Heart left ventricle (tissue), 16 donors: ENCODE measurements at regions not wholly inside any gene's neighbourhood (a gene's known extent, or its start where the extent isn't known, plus 50 kb on each side); places are given as distances from the start of the nearest gene placed in this dataset.

Experiments
- ATAC-seq, 4 donors: fragments of 200-7000 bp; cut with Tn5 transposase; one replicate each; pipeline ENCODE4 v1.9.1; 2020 to 2022; ENCODE audit warnings: moderate library complexity in 4 of 4, mild to moderate bottlenecking in 3 of 4, moderate number of reproducible peaks in 1 of 4
- DNase-seq, 5 donors: peaks; one replicate each; pipeline ENCODE4 v3.0.0-alpha.2; 2020
- H3K27ac ChIP-seq, 12 donors: fragments of 200-600 bp; sonication (generic) in 4 of 12; one replicate each; pipeline versions ENCODE4 v1.5.0 to v1.8.0; 2016 to 2022; ENCODE audit warnings: mild to moderate bottlenecking in 2 of 12
- H3K27me3 ChIP-seq, 9 donors: fragments of 200-600 bp; sonication (generic) in 2 of 9; one replicate each; pipeline versions ENCODE4 v1.5.1 to v1.8.0; 2016 to 2022; ENCODE audit warnings: mild to moderate bottlenecking in 3 of 9
- H3K36me3 ChIP-seq, 9 donors: fragments of 200-600 bp; sonication (generic) in 2 of 9; one replicate each; pipeline versions ENCODE4 v1.5.0 to v1.8.0; 2018 to 2022; ENCODE audit warnings: mild to moderate bottlenecking in 2 of 9
- H3K4me1 ChIP-seq, 12 donors: fragments of 200-600 bp; sonication (generic) in 4 of 12; one replicate each; pipeline versions ENCODE4 v1.5.0 to v1.8.0; 2016 to 2022; ENCODE audit warnings: mild to moderate bottlenecking in 3 of 12
- H3K4me3 ChIP-seq, 12 donors: fragments of 200-600 bp; sonication (generic) in 4 of 12; one replicate each; pipeline versions ENCODE4 v1.5.0 to v1.8.0; 2017 to 2022; ENCODE audit warnings: mild to moderate bottlenecking in 9 of 12, moderate library complexity in 4 of 12
- H3K9me3 ChIP-seq, 12 donors: fragments of 200-600 bp; sonication (generic) in 4 of 12; one replicate each; pipeline versions ENCODE4 v1.5.0 to v1.8.0; 2016 to 2022; ENCODE audit warnings: mild to moderate bottlenecking in 1 of 12
- POLR2A ChIP-seq, 2 donors: fragments of 450-650 bp; IDR thresholded peaks; one replicate each; pipeline ENCODE4 v1.6.1; 2017; ENCODE audit warnings: antibody characterized with exemption in 2 of 2, mild to moderate bottlenecking in 2 of 2, moderate library complexity in 2 of 2
- WGBS, 4 donors: extraction: QIAGEN DNeasy Blood & Tissue Kit in 2 of 4; methylation state at CpG; one replicate each; pipeline versions ENCODE4 v1.1.5 to v1.1.7; 2013 to 2018; 5-methylcytosine and 5-hydroxymethylcytosine counted together
- intact Hi-C, 10 donors: fragments of 100-400 bp; cut with DNase I; formaldehyde crosslinking; loops; one replicate each; pipeline versions ENCODE4 v1.11.1 to v1.14.2; 2022
- TF ChIP-seq, protein P1 (sequence below), 12 donors: fragments of 200-600 bp; sonication (generic) in 4 of 12; IDR thresholded peaks; one replicate each; pipeline versions ENCODE4 v1.5.0 to v1.8.0; 2018 to 2022; ENCODE audit warnings: antibody characterized with exemption in 12 of 12, mild to moderate bottlenecking in 5 of 12
- donor health status: ischemic (EF 13 %, LVEDD 7.1; RV severe dilation, severe dysfunction).
- donor health status: healthy with polysubstance abuse.
- donor health status: DM: no; HTN: yes; CAD: no.
- donor health status: DM: no; HTN: no; CAD: no.
- donor health status: ischemic (EF 25% LVEDD 6.9; RV normal size, moderate dysfunction).
- donor health status: ischemic (EF 25% LVEDD 5.7; RV mildly dilated, moderate dysfunction).
- donor health status: healthy.
- donor health status: DM: yes; HTN: yes; CAD: no.
- donor health status: ischemic (EF 35%, LVEDD 5.7; RV mildly dilated, moderate dysfunction).
- donor health status: nonischemic (EF 11% LVEDD 7.7; RV severe dilation, severe dysfunction).
- donor health status: DM: yes; HTN: yes; CAD: no.
- donor health status: PGD.
- donor health status: ischemic (EF 29% LVEDD 5.4; RV normal size, mild dysfunction).
- donor health status: nonischemic (EF 23%, LVEDD 6.1; RV moderate dilation, normal function).

DNA sequence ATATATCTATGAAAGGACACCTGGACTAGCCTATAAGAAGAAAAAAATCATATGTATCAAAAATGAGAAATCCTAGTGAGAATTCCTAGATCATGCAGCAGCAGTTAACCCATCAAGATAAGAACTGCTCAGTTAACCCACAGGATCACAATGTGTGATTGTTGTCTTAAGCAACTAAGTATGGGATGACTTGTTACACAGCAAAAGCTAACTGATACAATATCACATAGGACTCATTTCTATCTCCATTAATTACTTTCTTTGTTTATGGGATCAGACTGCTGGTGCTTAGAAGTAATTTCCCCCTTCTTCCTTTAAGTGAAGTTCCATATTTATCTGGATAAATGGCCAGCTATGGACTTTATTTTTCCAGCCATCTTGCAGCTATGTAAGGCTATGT is 280.8 kb upstream of the MARCKS start:
- Histone ChIP-seq H3K36me3 (no peaks in the 10 kb centered on the region), H3K4me1 (no peaks in the 10 kb centered on the region), H3K27ac (no peak overlapping the region), H3K9me3 (peaks cover 0 to 7% (median 0%) of the 10 kb centered on the region in 12 donors), H3K4me3 (no peak overlapping the region), H3K27me3 (no peaks in the 10 kb centered on the region)
- ATAC-seq (no peak), DNase-seq (no peak)
- no peak for TF ChIP-seq POLR2A (IDR thresholded peaks at IDR 0.05)
- TF ChIP-seq, protein P1, sequence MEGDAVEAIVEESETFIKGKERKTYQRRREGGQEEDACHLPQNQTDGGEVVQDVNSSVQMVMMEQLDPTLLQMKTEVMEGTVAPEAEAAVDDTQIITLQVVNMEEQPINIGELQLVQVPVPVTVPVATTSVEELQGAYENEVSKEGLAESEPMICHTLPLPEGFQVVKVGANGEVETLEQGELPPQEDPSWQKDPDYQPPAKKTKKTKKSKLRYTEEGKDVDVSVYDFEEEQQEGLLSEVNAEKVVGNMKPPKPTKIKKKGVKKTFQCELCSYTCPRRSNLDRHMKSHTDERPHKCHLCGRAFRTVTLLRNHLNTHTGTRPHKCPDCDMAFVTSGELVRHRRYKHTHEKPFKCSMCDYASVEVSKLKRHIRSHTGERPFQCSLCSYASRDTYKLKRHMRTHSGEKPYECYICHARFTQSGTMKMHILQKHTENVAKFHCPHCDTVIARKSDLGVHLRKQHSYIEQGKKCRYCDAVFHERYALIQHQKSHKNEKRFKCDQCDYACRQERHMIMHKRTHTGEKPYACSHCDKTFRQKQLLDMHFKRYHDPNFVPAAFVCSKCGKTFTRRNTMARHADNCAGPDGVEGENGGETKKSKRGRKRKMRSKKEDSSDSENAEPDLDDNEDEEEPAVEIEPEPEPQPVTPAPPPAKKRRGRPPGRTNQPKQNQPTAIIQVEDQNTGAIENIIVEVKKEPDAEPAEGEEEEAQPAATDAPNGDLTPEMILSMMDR (IDR thresholded peaks at IDR 0.05), result no peak
- intact Hi-C loops, result no loop called here

DNA sequence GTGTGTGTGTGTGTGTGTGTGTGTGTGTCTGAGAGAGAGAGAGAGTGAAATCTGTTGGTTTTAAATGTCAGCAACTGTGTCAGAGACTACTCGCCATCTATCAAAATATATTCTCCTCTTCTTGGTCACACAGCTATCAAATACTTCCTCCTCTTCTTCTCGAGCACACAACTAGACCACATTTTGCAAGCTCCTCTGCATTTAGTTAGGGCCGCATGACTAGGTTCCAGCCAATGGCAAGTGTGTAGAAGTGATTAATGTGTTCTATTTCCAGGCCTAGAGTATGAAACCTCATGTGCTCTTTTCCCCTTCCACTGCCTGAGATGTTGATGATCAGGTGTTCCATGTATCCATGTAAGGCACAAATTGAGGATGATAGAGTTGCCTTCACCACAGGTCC is 278.5 kb upstream of the MARCKS start:
- Histone ChIP-seq H3K36me3 (no peaks in the 10 kb centered on the region), H3K4me1 (no peaks in the 10 kb centered on the region), H3K27ac (no peak overlapping the region), H3K4me3 (no peak overlapping the region), H3K27me3 (no peaks in the 10 kb centered on the region), H3K9me3 (peaks cover 0 to 7% (median 0%) of the 10 kb centered on the region in 12 donors)
- ATAC-seq (no peak), DNase-seq (no peak)
- 92 to 95% (median 94%) methylated on average over 3 of the region's 3 CpGs for WGBS, 4 donors
- TF ChIP-seq POLR2A (IDR thresholded peaks at IDR 0.05), result no peak
- intact Hi-C loops, result no loop called here

DNA sequence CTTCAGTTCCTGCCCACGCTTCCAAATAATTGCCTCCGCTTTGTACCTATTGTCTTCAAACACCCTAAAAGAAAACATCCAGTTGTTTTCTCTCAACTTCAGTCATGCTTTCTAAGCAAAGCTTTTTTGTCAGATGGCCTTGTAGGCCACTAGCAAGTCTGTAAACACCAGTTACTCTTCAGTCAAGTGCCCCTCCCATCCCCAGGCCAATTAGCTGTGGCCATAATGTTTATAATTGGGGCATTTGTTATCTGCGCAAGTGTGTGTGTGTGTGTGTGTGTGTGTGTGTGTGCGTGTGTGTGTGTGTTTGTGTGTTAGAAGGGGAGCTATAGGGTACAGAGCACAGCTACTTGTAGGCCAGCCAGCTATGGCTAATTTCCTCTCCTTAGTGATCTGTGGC is 272.4 kb upstream of the MARCKS start:
- Histone ChIP-seq H3K36me3 (no peaks in the 10 kb centered on the region), H3K27me3 (no peaks in the 10 kb centered on the region), H3K4me1 (no peaks in the 10 kb centered on the region), H3K9me3 (no peaks in the 10 kb centered on the region), H3K4me3 (no peak overlapping the region), H3K27ac (no peak overlapping the region)
- DNase-seq (no peak), ATAC-seq (no peak)
- TF ChIP-seq POLR2A (IDR thresholded peaks at IDR 0.05), result no peak
- TF ChIP-seq, protein P1 (IDR thresholded peaks at IDR 0.05), result no peak
- intact Hi-C loops, result no loop called here
- WGBS, 4 donors, result 94 to 99% (median 97%) methylated on average over 4 of the region's 4 CpGs

DNA sequence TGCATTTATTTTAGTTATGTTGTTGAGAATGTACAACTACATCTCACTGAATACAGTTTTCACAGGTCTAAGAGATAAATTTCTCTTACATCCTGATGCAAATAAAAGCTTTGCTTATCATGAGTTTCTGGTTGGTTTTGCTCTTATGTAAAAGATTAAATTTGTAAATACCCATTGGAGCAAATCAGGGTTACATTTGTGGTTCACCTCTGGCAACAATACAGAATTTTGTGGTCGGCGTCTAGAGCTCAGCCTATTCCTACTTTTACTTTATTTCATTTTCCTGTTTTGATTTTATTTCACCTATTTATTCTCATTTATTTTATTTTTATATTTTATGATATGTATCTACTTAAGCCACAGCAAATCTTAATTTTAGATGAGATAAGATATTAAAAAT is 271.9 kb upstream of the MARCKS start:
- no peak overlapping the region for H3K27ac ChIP-seq
- WGBS, 4 donors, result 91 to 97% (median 94%) methylated on average over 2 of the region's 2 CpGs
- H3K27me3 ChIP-seq, result no peaks in the 10 kb centered on the region
- intact Hi-C loops, result no loop called here
- no peak for TF ChIP-seq POLR2A (IDR thresholded peaks at IDR 0.05)
- TF ChIP-seq, protein P1 (IDR thresholded peaks at IDR 0.05), result no peak
- H3K4me1 ChIP-seq, result no peaks in the 10 kb centered on the region
- DNase-seq (no peak), ATAC-seq (no peak)
- no peaks in the 10 kb centered on the region for H3K9me3 ChIP-seq
- no peaks in the 10 kb centered on the region for H3K36me3 ChIP-seq
- H3K4me3 ChIP-seq, result no peak overlapping the region

DNA sequence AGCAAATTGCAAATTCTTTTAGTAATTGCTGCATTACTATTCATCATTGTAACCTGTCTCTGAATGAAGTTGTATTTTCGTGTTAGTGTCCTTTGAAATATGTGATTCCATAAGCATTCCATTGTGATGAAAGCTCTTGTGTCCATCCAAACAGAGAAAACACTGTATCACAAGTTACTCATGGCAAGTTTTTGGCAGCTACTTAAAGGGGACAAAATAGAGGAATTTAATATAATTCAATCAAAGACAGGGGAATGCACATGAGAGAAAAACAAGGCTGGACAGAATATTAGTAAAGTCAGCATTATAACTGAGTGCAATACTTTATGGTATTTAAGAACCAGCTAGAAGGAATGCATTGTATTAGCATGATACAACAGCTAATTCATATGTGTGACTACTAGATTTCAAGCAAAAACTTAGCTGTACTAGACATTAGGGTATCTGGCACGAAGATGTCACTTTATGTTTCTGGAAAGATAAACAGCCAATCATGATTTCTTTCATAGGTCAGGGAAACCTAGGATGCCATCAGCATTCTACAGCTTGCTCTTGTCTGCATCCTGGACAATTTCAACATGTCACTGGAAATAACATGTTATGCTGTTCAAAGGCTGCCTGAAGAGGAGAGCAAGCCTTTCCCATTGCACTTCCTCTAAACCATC is 270.6 kb upstream of the MARCKS start:
- H3K4me3 ChIP-seq, result no peak overlapping the region
- intact Hi-C loops, result no loop called here
- peaks cover 0 to 4% (median 0%) of the 10 kb centered on the region in 12 donors for H3K4me1 ChIP-seq
- DNase-seq (no peak), ATAC-seq (no peak)
- TF ChIP-seq, protein P1 (IDR thresholded peaks at IDR 0.05), result no peak
- TF ChIP-seq POLR2A (IDR thresholded peaks at IDR 0.05), result no peak
- no peak overlapping the region for H3K27ac ChIP-seq
- no peaks in the 10 kb centered on the region for H3K36me3 ChIP-seq
- WGBS, 4 donors, result 78 to 87% (median 84%) methylated on average over 2 of the region's 2 CpGs
- H3K27me3 ChIP-seq, result no peaks in the 10 kb centered on the region
- H3K9me3 ChIP-seq, result no peaks in the 10 kb centered on the region
